Uterus (tissue), 2 donors: ENCODE measurements at regions not wholly inside any gene's neighbourhood (a gene's known extent, or its start where the extent isn't known, plus 50 kb on each side); places are given as distances from the start of the nearest gene placed in this dataset.

Experiments used
- CTCF ChIP-seq, 4 experiments: fragments of 200-600 bp in 2 of 4; fragments of 450-650 bp in 2 of 4; sonication (generic) in 2 of 4; IDR thresholded peaks; one replicate each; pipeline ENCODE4 v1.5.1; 2016 to 2019; ENCODE audit warnings: antibody characterized with exemption in 4 of 4, mild to moderate bottlenecking in 2 of 4, moderate library complexity in 1 of 4
- POLR2A ChIP-seq, 2 donors: fragments of 450-650 bp; IDR thresholded peaks; one replicate each; pipeline ENCODE4 v1.6.1; 2016; ENCODE audit warnings: antibody characterized with exemption in 2 of 2, mild to moderate bottlenecking in 1 of 2, moderate library complexity in 1 of 2

- TF ChIP-seq CTCF (IDR thresholded peaks at IDR 0.05): no peak
- no peak for TF ChIP-seq POLR2A (IDR thresholded peaks at IDR 0.05)
These were observed 71.3 kb upstream of the HES1 start for GRCh38 chr3:194064380-194065332.
